GM21423 (cell line): ENCODE measurements at regions not wholly inside any gene's neighbourhood (a gene's known extent, or its start where the extent isn't known, plus 50 kb on each side); places are given as distances from the start of the nearest gene placed in this dataset.
"Not testable (repeated sequence)": the region's sequence is repeated elsewhere in the genome, so short reads cannot be mapped to it uniquely, and the experiment has no call there.

ENCODE experiments used
- ATAC-seq: cut with Tn5 transposase; IDR thresholded peaks from one replicate; pipeline ENCODE4 v1.9.1; 2021; ENCODE audit warnings: mild to moderate bottlenecking, moderate library complexity; ENCODE audit not compliant: unreplicated experiment

DNA sequence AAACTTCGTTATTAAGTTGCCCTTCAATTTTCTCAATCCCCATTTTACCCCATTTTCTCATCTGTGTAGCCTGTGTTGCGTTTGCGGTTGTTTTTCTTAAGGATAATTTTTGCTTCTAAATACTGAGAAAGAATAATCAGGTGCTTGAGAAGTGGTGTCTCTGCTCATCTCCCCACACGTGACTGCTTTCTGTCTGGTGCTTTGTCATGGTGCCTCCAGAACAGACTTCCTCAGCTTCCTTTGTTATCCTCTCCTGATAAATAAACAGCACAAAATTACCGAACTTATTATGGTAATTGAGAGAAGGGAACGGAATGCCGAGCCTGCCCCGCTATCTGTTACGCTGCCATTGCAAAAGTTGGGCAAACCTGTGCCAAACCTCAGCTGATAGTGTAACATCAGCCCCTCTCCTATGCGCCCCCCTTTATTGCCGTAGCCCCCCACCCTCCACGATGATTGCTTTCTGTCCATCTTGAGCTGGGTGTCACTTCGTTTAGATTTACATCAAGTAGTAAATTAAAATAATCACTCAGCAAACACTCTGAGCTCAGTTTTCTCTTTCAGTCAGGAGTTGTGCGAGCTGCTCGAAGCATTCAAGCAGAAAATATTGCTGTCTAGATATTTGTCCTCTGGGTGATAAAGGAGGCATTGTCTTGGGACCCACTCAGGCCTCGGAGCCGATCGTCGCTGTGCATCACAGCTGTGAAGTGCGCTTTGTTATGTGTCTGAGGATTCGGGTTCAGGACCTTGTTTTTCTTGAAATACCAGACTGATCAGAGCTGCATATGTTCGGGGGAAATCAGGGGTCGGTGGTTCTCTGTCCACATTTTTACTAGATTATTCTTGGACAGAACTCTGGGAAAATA, 1008.5 kb upstream of the FANCL start:
- ATAC-seq = no peak

DNA sequence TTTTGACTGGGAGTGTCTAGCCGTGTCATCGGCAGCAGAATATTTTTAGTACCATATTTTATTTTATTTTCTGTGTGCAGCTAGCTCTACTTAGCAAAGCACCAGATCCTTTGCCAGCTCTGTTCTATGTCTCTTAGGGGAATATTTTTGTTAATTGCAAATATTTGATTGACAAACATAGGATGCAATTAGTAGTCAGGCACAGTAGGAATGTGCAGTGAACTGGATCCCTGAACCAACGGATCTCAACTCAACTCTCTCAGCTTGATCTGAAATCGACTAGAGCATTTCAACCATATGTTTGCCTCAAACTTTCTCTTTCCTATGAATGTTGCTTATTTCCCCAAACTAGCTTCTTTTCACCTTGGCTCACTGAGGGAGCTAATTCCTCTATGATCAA, 998.0 kb upstream of the FANCL start:
- ATAC-seq = no peak

DNA sequence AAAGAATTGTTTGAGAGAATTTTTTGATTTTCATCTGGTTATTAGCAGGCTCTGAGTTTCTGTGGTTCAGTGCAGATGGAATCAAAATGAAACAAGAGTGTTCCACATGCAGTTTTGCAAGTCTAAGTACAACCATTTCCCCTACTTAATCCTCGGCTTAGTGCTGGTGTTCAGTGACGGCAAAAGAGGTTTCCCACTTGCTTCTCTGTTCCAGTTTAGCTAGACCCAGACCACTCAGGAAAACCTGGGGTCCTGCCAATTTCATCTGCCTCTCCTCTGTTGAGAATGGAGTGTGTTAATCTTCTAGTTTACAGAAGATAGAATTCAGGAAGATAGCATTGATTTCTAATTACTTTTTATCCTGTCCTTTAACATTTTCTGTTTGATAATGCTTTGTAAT, 996.2 kb upstream of the FANCL start:
- no peak for ATAC-seq

DNA sequence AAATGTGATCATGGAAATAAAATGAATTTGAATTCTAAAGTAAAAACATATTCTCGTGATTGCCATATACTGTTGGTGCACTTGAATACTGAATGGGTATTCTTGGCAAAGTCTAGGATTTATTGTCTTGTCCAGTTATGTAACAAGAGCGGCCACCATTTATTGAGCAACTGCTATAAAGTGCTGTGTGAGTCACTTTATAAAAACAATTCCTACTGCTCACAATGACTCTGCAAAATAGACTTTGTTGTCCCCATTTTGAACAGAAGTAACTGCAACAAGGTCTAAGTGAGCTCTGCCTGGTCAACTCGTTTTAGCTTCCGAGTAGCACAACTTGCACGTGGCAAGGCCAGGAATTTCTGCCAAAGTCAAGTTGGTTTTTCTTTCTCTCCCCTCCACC, 995.6 kb upstream of the FANCL start:
- no peak for ATAC-seq

DNA sequence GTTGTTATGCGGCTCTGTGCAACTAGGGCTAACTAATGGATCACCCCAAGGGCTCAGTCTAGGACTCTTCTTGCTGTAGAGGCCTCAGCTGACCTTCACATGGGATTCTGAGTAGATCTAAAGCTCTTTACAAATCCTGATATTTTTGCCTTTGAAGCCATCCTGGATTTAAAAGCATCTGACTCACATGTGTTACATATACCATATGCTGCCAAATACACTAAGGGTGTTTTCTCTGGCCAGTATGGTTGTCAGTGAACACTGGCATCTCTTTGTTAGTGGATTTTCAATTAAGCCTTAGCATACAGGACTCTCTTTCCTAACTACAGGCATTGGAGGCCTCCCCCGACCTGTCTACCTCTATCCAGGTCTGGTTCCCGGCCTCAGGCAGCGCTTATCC, 992.8 kb upstream of the FANCL start:
- ATAC-seq = no peak

DNA sequence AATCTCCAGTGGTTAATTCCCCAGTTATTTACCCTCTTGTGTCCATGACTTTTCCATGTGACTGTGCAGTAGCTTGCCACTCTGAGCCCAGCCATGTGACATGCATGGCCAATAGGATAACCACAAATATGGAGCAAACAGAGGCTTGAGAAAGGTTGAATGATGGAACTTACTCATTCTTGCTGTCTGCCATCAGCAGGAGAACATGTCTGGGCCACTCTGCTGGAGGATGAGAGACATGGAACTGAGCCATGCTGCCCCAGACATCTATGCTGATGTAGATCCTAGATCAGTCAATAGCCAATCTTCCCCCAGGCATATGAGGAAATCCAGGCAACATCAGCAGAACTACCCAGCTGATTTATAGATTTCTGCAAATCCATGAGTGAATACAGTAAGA, 992.3 kb upstream of the FANCL start:
- no peak for ATAC-seq

DNA sequence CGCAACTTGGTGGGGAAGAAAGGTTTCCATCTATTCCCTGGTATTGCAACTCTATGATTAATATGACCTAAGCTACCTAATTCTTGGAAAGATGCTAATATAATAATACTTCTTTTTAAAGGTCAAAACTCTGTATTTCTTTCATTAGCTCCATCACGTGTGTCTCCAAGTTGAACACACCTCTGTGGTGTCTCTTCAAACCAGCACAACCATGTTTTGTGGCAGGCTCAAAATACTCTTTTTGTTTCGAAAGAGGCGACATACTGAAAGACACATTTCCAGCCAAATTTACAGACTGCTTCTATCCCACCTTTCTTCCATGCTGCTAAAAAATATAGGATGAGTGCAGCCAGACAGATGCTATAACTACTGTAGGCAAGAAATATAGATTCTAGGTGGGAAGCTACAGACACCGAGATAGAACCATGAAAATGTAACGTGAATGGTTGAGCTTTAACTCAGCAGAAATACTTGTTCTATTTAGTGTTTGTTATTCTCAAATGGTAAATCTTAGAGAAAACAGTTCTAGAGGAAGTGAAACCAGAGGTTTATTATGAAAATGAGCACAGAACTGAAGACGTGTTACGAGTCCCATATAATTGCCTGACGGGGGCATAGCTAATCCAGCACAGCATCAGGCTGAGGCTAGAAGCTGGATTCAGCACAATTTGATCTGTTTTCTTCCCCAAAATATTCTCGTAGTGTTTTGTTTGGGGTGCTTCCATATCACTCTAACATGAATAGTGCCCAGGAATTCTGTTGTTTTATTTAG, 991.5 kb upstream of the FANCL start:
- peak; percentile 90 for ATAC-seq

DNA sequence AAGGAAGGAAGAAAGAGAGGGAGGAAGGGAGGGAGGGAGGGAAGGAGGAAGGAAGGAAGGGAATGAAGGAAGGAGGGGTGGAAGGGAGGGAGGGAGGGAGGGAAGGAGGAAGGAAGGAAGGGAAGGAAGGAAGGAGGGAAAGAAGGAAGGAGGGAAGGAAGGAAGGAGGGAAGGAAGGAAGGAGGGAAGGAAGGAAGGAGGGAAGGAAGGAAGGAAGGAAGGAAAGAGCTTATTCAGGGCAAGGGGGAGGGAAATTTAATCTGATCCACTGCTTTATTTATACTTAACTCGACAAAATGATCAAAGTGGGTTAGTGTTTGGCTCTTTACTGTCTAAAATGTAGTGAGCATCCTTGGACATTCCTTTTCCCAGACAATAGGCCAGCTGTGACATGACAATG, 985.2 kb upstream of the FANCL start:
- ATAC-seq = not testable (repeated sequence)

DNA sequence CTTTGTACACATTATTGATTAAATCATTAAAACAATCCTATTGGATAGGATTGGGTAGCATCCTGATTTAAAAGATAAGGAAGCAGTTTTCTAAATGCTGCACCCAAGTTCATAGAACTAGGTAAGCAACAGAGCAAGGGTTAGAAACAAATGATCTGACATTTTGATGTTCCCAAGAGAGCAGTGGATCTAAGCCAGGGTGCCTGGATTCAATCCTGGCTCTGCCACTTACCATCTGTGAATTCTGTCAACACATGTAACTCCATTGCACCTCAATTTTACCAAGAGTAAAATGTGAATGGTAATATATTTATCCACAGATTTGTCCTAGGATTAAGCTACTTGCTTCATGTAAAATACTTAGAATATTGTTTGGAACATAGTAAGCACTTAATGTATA, 982.6 kb upstream of the FANCL start:
- no peak for ATAC-seq

DNA sequence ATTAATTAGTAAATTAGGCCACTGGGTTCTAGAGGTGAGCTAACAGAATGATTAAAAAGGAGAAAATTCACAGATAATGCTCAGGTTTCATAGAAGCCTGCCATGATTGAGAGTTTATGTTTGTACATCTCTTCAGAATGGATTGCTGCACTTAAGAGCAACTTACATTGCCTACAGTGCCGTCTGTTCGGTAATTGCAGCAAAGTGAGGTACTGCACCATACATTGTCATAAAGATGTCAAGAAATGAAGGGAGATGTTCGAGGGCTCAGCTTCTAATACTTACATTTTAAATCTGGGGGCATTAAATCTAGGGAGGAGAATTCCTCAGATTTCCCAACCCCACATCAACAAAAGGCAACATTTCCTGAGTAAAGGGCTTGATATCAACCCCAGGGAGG, 976.2 kb upstream of the FANCL start:
- no peak for ATAC-seq

DNA sequence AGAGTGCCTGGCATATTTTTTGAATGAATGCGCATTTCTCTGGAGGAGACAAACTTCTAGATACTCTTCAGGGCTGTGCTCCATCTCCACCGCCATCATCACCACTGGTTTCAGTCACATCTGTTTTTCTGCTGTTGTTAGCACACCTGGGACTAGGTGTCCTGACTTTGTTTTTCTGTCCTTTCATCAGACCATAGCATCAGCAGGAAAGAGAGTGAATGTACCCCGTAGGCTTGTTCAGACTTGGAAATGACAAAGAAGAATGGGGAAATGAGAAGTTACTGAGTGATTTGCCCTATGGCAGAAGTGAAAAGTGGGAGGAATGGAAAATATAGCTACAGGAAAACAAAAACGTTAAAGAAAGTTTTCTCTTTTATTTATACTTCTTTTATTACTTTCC, 965.2 kb upstream of the FANCL start:
- ATAC-seq = no peak

DNA sequence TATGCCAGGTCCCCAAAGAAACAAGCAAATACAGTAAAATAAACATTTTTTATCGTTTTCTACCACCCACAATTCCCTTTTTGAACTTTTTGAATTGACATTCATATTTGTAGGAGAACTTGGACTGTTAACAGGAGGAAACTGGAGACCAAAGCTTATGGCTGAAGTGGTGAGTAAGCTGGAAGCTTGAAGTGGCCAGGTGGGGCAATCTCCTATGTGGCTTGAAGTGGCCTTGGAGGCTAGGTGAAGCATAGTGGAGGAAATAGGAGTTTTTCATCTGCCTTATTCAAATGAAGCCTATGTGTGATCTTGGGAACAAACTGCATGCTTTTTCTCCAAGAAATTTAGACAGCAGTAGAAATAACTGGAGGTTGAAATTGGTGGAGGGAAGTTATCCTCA, 962.9 kb upstream of the FANCL start:
- ATAC-seq = no peak

DNA sequence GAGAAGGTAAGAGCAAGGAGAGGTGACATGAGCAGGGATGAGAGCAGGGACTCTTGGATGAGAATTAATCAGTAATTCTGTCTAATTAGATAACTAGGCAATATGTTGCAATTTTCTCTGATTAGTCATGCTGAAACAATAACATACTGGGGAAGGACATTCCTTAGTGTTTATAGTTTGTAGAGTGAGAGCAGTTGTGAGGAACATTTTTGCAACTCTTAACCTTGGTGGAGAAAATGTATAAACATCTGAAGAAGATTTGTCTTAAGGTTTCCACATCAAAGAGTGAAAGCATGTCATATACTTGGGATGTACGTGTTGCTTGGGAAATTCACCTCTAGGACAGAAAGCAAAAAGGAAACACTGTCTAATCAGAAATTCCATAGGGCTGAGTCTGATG, 955.4 kb upstream of the FANCL start:
- ATAC-seq = no peak

DNA sequence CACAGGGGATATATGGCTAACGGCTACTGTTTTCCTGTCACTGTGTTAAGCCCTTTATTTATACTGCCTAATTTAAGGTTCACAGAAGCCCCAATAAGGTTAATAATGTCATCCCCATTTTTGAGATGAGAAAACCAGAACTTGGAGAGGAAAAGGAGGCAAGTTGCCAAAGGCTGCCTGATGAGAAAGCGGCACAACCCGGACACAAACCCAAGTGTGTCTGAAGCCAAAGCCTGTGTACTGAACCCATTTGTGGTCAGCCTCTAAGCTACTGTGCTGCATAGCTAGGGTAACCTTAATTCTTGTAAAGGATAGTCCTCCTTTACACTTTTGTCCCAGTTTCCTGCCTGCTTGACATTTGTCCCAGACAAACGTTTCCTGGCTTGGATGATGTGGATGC, 954.7 kb upstream of the FANCL start:
- ATAC-seq = no peak

DNA sequence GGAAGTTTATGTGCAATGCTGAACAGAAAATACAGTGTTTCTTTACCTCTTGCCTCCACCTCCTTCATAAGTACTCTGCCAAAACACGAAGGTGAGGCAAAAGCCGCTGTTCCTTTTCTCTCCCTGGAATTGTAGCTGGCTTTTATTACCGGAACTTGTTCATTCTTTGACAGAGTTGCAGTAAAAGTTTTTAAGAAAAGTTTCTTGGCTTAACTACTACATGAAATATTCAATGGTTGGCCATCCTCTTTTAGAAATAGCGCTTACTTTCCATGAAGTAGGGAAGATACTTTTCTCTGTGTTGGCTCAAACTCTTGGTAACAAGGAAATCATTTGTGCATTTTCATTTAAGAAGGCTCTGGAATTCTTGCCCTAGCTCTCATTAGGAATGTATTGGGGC, 950.7 kb upstream of the FANCL start:
- ATAC-seq = no peak

DNA sequence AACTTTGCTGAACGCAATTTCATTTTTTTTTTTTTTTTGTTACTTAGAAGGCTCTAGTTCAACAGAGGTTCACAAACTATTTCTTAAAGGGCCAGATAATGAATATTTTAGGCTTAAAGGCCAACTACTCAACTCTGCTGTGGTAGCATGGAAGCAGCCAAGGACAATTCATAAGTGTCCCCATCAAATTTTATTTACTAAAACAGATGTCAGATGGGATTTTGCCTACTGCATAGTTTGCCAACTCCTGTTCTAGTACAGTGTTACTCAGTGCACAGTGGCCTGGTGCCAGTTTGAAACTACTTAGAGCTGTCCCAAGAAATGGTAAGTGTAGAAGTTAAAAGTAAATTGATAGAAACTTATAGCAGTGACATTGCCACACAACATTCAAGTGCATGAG, 949.4 kb upstream of the FANCL start:
- ATAC-seq = no peak

DNA sequence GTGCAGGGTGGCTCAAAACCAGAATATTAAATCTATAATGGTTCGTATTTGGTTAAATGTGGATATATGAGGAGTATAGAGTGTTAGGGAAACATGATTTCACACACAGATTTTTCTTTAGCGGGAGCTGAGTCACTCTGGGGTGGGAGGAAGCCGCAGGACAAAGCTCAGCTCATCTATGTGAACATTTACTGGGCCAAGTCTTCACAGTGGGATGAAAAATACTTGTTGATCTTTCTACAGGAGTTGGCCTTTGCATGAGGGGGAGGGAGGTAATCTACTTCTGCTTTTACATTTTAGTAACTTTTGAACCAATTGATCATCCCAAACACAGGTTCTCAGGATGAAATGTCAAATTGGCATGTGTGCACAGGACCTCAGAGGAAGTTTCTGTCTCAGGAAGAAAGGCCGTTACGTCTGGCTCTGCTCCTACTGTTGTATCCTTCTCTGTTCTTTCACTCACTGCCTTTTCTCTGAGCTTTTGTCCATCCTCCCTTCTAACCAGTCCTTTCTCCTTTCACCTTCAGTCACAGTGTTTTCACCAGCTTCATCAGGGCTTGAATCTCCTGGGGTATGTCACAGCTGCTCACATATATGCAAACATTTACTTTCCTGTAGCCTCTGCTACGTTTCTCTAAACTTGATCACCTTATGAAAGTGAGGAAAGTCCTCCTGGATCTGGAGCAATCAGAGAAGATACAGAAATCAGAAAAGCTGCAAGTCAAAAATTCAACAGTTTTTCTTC, 943.3 kb upstream of the FANCL start:
- ATAC-seq = no peak

DNA sequence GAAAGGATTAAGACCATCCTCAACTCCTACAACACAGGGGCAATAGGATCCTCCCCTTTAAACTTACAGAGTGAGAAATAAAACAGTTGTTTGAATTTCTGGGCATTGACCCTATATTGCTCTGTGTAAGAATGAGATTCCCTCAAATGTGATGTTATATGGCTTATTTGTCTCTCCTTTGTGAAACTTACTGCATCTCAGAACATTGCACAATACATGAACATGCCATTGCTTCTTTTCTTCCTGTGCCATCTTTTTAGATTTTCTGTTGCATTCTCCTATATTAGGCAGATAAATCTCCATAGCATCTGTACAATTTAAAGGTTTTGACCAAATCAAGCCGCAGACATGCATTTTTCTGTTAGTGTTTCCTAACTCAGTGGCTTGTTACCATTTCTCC, 941.9 kb upstream of the FANCL start:
- no peak for ATAC-seq

DNA sequence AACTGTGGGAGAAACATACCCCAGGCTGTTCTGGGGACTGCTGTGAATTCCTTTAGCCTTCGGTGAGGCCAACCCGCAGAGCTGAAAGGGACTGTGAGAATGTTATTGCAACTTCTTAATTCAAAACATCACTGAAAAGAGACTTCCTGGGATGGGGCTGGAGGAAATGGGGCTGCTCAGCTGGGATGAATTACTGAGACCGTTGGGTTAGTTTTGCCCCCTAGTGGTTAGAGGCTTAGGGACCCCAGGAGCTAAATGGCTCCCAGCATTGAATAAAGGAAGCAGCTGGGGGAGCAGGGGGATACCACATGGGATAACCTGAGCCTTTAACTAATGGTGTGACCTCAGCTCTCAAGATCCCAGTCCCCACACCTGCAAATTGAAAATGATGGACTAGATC, 941.1 kb upstream of the FANCL start:
- ATAC-seq = no peak

DNA sequence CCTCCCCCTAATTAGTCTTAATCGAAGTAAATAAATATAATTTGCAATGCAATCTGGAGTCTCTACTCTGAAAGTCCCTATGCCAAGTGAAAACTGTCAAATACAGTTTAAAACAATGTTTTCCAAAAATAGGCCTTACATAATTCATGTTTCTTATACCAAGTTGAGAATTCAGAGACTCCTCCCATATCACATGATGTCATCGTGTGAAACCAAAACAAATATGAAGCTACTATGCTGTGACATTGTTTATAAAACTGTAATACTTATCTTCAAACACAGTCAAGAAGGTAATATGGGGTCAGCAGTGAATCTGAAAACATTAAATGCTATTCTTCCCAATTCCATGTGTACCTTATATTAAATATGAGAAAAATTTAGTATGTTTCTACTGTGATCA, 940.2 kb upstream of the FANCL start:
- ATAC-seq = no peak

DNA sequence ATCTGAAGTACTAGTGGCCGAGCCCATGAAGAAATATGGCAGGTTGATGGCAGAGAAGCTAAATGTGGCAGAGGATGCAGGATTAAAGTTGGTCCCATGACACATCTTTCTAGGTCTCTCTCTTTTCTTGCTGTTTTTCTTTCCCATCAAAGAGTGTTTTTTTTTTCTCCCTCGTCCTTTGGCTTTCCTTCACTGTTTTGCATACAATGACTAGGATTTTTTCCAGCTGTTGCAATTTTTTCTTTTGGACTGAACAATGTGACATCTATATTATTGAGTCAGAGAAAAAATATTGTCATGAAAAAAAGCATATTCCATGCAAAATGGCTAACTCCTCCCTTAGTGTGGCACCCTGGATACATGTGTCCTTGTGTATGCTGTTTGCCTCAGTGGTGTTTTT, 939.5 kb upstream of the FANCL start:
- no peak for ATAC-seq

DNA sequence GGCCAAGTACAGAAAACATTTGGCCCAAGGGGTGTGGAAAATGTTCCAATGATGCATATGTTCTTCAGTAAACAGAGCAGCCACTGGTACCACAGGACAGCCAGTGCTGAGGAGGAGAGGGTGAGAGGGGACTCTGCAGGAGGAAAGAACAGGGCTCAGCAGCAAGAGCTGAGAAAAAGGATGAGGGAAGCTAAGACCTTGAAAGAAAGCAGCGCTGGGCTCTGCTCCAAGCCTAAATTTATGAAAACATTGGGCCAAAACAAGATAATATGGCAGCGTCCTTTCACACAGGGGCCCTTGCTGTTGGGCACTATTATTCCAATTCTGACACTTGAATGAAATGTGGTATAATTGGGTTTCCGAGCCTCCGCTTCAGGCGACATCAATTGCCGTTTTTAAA, 939.0 kb upstream of the FANCL start:
- ATAC-seq = no peak
